Activated B cell treated with CpG ODN at 0.5 μM for 24 hours (primary cell): ENCODE measurements at regions not wholly inside any gene's neighbourhood (a gene's known extent, or its start where the extent isn't known, plus 50 kb on each side); places are given as distances from the start of the nearest gene placed in this dataset.

Source experiments
- ATAC-seq: fragments of 200-7000 bp; cut with Tn5 transposase; one replicate; pipeline ENCODE4 v1.10.0; 2021; ENCODE audit warnings: low read depth, mild to moderate bottlenecking, moderate library complexity
- CTCF ChIA-PET: fragments of 350-600 bp; sonication (Branson Sonifier 250); formaldehyde crosslinking; loops from one replicate; lab custom pipeline; 2021; ENCODE audit warnings: antibody characterized with exemption; lab: Charles Lee
- POLR2A ChIA-PET: fragments of 350-600 bp; sonication (Branson Sonifier 250); formaldehyde crosslinking; loops from one replicate; lab custom pipeline; 2021; ENCODE audit warnings: antibody characterized with exemption; lab: Charles Lee
- DNase-seq: peaks from one replicate; pipeline ENCODE4 v3.0.0; 2022
- H3K27ac Mint-ChIP-seq: one replicate; pipeline ENCODE4 v1.8.0; 2020; ENCODE audit warnings: mixed read lengths
- H3K27me3 Mint-ChIP-seq: one replicate; pipeline ENCODE4 v1.8.0; 2021; ENCODE audit warnings: mixed read lengths
- H3K36me3 Mint-ChIP-seq: one replicate; pipeline ENCODE4 v1.8.0; 2021; ENCODE audit warnings: low read depth, mixed read lengths
- H3K4me1 Mint-ChIP-seq: one replicate; pipeline ENCODE4 v1.8.0; 2021; ENCODE audit warnings: mixed read lengths
- H3K4me3 Mint-ChIP-seq: one replicate; pipeline ENCODE4 v1.8.0; 2020; ENCODE audit warnings: mild to moderate bottlenecking, mixed read lengths
- H3K9me3 Mint-ChIP-seq: one replicate; pipeline ENCODE4 v1.8.0; 2020; ENCODE audit warnings: mixed read lengths
- CTCF ChIP-seq: fragments of 200-600 bp; IDR thresholded peaks from one replicate; pipeline ENCODE4 v1.8.0; 2022; ENCODE audit warnings: antibody characterized with exemption, mild to moderate bottlenecking
- intact Hi-C: fragments of 100-400 bp; cut with micrococcal nuclease; formaldehyde crosslinking; loops from one replicate; pipeline ENCODE4 v1.15.1; 2024

- ChIA-PET POLR2A (no interaction called here), CTCF (no interaction called here)
- Mint-ChIP-seq H3K9me3 (no peaks in the 10 kb centered on the region), H3K4me1 (no peaks in the 10 kb centered on the region), H3K27ac (no peak overlapping the region), H3K4me3 (no peak overlapping the region), H3K36me3 (no peaks in the 10 kb centered on the region), H3K27me3 (no peaks in the 10 kb centered on the region)
- no peak for TF ChIP-seq CTCF
- no peak for DNase-seq
- no peak for ATAC-seq
- intact Hi-C loops, result no loop called here
These were observed 157.8 kb upstream of the TENT5A start for GRCh38 chr6:81909981-81910900.

- Mint-ChIP-seq H3K27me3 (no peaks in the 10 kb centered on the region), H3K4me3 (no peak overlapping the region), H3K27ac (no peak overlapping the region), H3K4me1 (no peaks in the 10 kb centered on the region), H3K36me3 (no peaks in the 10 kb centered on the region), H3K9me3 (no peaks in the 10 kb centered on the region)
- ATAC-seq (no peak), DNase-seq (no peak)
- no peak for TF ChIP-seq CTCF
- ChIA-PET POLR2A (no interaction called here), CTCF (no interaction called here)
- intact Hi-C loops, result no loop called here
These were observed 156.7 kb upstream of the TENT5A start for GRCh38 chr6:81909162-81909561.

- Mint-ChIP-seq H3K36me3 (no peaks in the 10 kb centered on the region), H3K9me3 (peaks cover 5% of the 10 kb centered on the region), H3K27ac (no peak overlapping the region), H3K4me3 (no peak overlapping the region), H3K27me3 (no peaks in the 10 kb centered on the region), H3K4me1 (no peaks in the 10 kb centered on the region)
- ChIA-PET POLR2A (no interaction called here), CTCF (no interaction called here)
- TF ChIP-seq CTCF, result no peak
- intact Hi-C loops, result no loop called here
- DNase-seq, result no peak
- no peak for ATAC-seq
These were observed 154.3 kb upstream of the TENT5A start for GRCh38 chr6:81906709-81907204.

GRCh38 chr6:81906041-81906440, 153.6 kb upstream of the TENT5A start:
- Mint-ChIP-seq H3K4me1 (no peaks in the 10 kb centered on the region), H3K9me3 (peaks cover 5% of the 10 kb centered on the region), H3K27ac (no peak overlapping the region), H3K4me3 (no peak overlapping the region), H3K36me3 (no peaks in the 10 kb centered on the region), H3K27me3 (no peaks in the 10 kb centered on the region)
- TF ChIP-seq CTCF, result no peak
- ChIA-PET POLR2A (no interaction called here), CTCF (no interaction called here)
- ATAC-seq (no peak), DNase-seq (no peak)
- intact Hi-C loops, result no loop called here

GRCh38 chr6:81901551-81901966, 149.1 kb upstream of the TENT5A start:
- Mint-ChIP-seq H3K27me3 (no peaks in the 10 kb centered on the region), H3K27ac (no peak overlapping the region), H3K9me3 (peaks cover 5% of the 10 kb centered on the region), H3K4me1 (no peaks in the 10 kb centered on the region), H3K4me3 (no peak overlapping the region), H3K36me3 (no peaks in the 10 kb centered on the region)
- DNase-seq (no peak), ATAC-seq (no peak)
- TF ChIP-seq CTCF, result no peak
- intact Hi-C loops, result no loop called here
- POLR2A ChIA-PET, result no interaction called here
- CTCF ChIA-PET, result no interaction called here
